Endodermal cell (in vitro differentiated cells): ENCODE measurements at regions not wholly inside any gene's neighbourhood (a gene's known extent, or its start where the extent isn't known, plus 50 kb on each side); places are given as distances from the start of the nearest gene placed in this dataset.

ENCODE experiments used
- DNase-seq: peaks from one replicate; pipeline ENCODE4 v3.0.0-alpha.2; 2017
- H3K27ac ChIP-seq: 2 replicates; pipeline ENCODE4 v1.5.1; 2013; ENCODE audit warnings: mild to moderate bottlenecking, low read depth, low read length, moderate library complexity
- H3K27me3 ChIP-seq: 2 replicates; pipeline ENCODE4 v1.6.1; 2013; ENCODE audit warnings: mild to moderate bottlenecking, low read length, moderate library complexity; ENCODE audit not compliant: insufficient read depth, control insufficient read depth, poor library complexity, severe bottlenecking
- H3K36me3 ChIP-seq: 2 replicates; pipeline ENCODE4 v1.7.0; 2013; ENCODE audit warnings: mild to moderate bottlenecking, low read length, moderate library complexity; ENCODE audit not compliant: control insufficient read depth, insufficient read depth
- H3K4me1 ChIP-seq: one replicate; pipeline ENCODE4 v1.7.0; 2013; ENCODE audit warnings: low read length; ENCODE audit not compliant: control insufficient read depth, insufficient read depth
- H3K4me3 ChIP-seq: 2 replicates; pipeline ENCODE4 v1.5.1; 2013; ENCODE audit warnings: mild to moderate bottlenecking, low read length, moderate library complexity
- H3K9ac ChIP-seq: 2 replicates; pipeline ENCODE4 v1.6.1; 2013; ENCODE audit warnings: mild to moderate bottlenecking, low read length, moderate library complexity; ENCODE audit not compliant: poor library complexity, severe bottlenecking; ENCODE audit errors: extremely low read depth
- H3K9me3 ChIP-seq: 2 replicates; pipeline ENCODE4 v1.6.1; 2013; ENCODE audit warnings: mild to moderate bottlenecking, low read length, moderate library complexity; ENCODE audit not compliant: control insufficient read depth
- H3K27ac Mint-ChIP-seq: 2 replicates; pipeline ENCODE4 v1.8.0; 2020; ENCODE audit warnings: mixed read lengths
- H3K27me3 Mint-ChIP-seq: 2 replicates; pipeline ENCODE4 v1.8.0; 2021; ENCODE audit warnings: mild to moderate bottlenecking, mixed read lengths; ENCODE audit not compliant: insufficient read depth
- H3K36me3 Mint-ChIP-seq: 2 replicates; pipeline ENCODE4 v1.8.0; 2020; ENCODE audit warnings: low read depth, mixed read lengths
- H3K4me1 Mint-ChIP-seq: 2 replicates; pipeline ENCODE4 v1.8.0; 2020; ENCODE audit warnings: mixed read lengths
- H3K4me3 Mint-ChIP-seq: 2 replicates; pipeline ENCODE4 v1.8.0; 2020; ENCODE audit warnings: mild to moderate bottlenecking, moderate library complexity, mixed read lengths
- H3K9me3 Mint-ChIP-seq: 2 replicates; pipeline ENCODE4 v1.8.0; 2020; ENCODE audit warnings: mild to moderate bottlenecking, mixed read lengths
- WGBS, 2 experiments: methylation state at CpG; one replicate each; pipeline versions ENCODE4 v1.1.5 to v1.1.7; 2013; ENCODE audit warnings: missing lambda C conversion rate in 2 of 2, mixed read lengths in 1 of 2; ENCODE audit not compliant: insufficient coverage in 1 of 2, insufficient read length in 1 of 2; 5-methylcytosine and 5-hydroxymethylcytosine counted together
- TF ChIP-seq, protein P1 (sequence below): fragments of 200-600 bp; sonication (generic); conservative IDR thresholded peaks from 2 replicates; pipeline ENCODE4 v1.5.0; 2021; ENCODE audit warnings: antibody characterized with exemption, mild to moderate bottlenecking

DNA sequence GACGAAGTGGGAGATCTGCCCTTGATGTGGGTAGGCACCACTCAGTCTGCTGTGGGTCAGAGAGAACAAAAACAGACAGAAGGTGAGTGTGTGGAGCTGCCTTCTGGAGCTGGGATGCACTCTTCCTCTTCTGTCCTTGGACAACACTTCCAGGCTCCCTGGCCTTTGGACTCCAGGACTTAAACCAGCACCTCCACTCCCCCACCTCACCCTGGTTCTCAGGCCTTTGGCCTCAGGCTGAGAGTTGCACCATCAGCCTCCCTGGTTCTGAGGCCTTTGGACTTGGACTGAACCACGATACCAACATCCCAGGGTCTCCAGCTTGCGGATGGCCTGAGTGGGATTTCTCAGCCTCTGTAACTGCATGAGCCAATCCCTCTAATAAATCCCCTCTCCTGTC is 68.1 kb upstream of the STUM start:
- Histone ChIP-seq H3K4me1 (peaks cover 2% of the 10 kb centered on the region), H3K9me3 (no peaks in the 10 kb centered on the region), H3K4me3 (no peak overlapping the region), H3K27me3 (no peaks in the 10 kb centered on the region), H3K27ac (no peak overlapping the region), H3K9ac (no peak overlapping the region), H3K36me3 (no peaks in the 10 kb centered on the region)
- TF ChIP-seq, protein P1, sequence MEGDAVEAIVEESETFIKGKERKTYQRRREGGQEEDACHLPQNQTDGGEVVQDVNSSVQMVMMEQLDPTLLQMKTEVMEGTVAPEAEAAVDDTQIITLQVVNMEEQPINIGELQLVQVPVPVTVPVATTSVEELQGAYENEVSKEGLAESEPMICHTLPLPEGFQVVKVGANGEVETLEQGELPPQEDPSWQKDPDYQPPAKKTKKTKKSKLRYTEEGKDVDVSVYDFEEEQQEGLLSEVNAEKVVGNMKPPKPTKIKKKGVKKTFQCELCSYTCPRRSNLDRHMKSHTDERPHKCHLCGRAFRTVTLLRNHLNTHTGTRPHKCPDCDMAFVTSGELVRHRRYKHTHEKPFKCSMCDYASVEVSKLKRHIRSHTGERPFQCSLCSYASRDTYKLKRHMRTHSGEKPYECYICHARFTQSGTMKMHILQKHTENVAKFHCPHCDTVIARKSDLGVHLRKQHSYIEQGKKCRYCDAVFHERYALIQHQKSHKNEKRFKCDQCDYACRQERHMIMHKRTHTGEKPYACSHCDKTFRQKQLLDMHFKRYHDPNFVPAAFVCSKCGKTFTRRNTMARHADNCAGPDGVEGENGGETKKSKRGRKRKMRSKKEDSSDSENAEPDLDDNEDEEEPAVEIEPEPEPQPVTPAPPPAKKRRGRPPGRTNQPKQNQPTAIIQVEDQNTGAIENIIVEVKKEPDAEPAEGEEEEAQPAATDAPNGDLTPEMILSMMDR: no peak
- no peak for DNase-seq
- no peak overlapping the region for H3K27ac Mint-ChIP-seq
- H3K27me3 Mint-ChIP-seq: no peaks in the 10 kb centered on the region
- H3K36me3 Mint-ChIP-seq: no peaks in the 10 kb centered on the region
- peaks cover 4% of the 10 kb centered on the region for H3K4me1 Mint-ChIP-seq
- H3K9me3 Mint-ChIP-seq: no peaks in the 10 kb centered on the region
- H3K4me3 Mint-ChIP-seq: no peak overlapping the region
- WGBS, 2 experiments: 89 to 95% methylated on average over 2 to 3 of the region's 3 CpGs

DNA sequence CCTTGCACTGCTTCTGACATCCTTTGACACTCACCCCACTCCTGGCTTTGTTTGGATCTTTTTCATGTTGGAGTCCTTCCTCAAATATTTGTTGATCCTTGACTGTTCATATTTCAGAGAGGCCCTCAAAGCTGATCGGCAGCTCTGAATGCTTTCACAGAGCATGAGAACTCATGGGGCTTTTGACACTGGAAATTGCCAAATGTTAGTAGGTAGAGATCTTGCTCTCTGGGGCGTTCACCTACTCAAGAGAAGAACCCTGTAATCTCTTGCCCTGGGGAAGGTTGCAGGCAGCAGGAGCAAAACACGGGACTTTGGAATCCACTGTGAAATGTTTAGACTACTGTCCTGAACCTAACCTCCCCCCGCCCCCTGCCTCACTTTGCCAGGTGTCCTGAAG is 67.4 kb upstream of the STUM start:
- no peaks in the 10 kb centered on the region for H3K9me3 ChIP-seq
- 83 to 88% methylated on average over 4 of the region's 4 CpGs for WGBS, 2 experiments
- no peak overlapping the region for H3K27ac ChIP-seq
- DNase-seq: no peak
- Mint-ChIP-seq H3K27me3 (no peaks in the 10 kb centered on the region), H3K4me3 (no peak overlapping the region), H3K27ac (no peak overlapping the region), H3K36me3 (no peaks in the 10 kb centered on the region), H3K4me1 (peaks cover 4% of the 10 kb centered on the region), H3K9me3 (no peaks in the 10 kb centered on the region)
- no peak overlapping the region for H3K9ac ChIP-seq
- no peaks in the 10 kb centered on the region for H3K36me3 ChIP-seq
- peaks cover 2% of the 10 kb centered on the region for H3K4me1 ChIP-seq
- TF ChIP-seq, protein P1: no peak
- no peak overlapping the region for H3K4me3 ChIP-seq
- H3K27me3 ChIP-seq: no peaks in the 10 kb centered on the region

DNA sequence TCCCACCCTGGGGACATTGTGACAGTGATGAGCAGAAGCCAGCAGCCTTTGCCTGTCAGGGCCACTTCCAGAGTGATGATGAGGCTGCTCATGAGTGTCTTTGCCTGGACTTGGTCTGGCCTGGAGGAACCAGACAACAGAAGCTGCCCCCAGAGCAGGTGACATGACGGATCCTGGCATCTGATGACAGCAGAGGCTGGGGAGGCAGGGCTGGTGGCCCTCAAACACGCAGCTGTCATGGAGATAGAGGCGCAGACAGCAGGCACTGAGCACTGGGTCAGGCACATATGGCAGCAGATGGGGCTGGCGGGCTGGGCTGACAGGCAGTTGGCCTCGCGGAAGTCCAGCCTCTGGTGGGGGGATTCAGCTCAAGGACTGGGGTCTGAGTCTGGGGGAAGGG is 66.4 kb upstream of the STUM start:
- 83 to 94% methylated on average over 3 to 6 of the region's 6 CpGs for WGBS, 2 experiments
- H3K27ac Mint-ChIP-seq: no peak overlapping the region
- Histone ChIP-seq H3K4me3 (no peak overlapping the region), H3K9ac (no peak overlapping the region), H3K36me3 (no peaks in the 10 kb centered on the region), H3K9me3 (no peaks in the 10 kb centered on the region), H3K27ac (no peak overlapping the region), H3K4me1 (peaks cover 2% of the 10 kb centered on the region), H3K27me3 (no peaks in the 10 kb centered on the region)
- H3K9me3 Mint-ChIP-seq: no peaks in the 10 kb centered on the region
- H3K4me3 Mint-ChIP-seq: no peak overlapping the region
- peaks cover 4% of the 10 kb centered on the region for H3K4me1 Mint-ChIP-seq
- peaks cover 3% of the 10 kb centered on the region for H3K27me3 Mint-ChIP-seq
- H3K36me3 Mint-ChIP-seq: no peaks in the 10 kb centered on the region
- DNase-seq: no peak
- TF ChIP-seq, protein P1: no peak
